ENCODE measurements at regions not wholly inside any gene's neighbourhood (a gene's known extent, or its start where the extent isn't known, plus 50 kb on each side); places are given as distances from the start of the nearest gene placed in this dataset.

DNA sequence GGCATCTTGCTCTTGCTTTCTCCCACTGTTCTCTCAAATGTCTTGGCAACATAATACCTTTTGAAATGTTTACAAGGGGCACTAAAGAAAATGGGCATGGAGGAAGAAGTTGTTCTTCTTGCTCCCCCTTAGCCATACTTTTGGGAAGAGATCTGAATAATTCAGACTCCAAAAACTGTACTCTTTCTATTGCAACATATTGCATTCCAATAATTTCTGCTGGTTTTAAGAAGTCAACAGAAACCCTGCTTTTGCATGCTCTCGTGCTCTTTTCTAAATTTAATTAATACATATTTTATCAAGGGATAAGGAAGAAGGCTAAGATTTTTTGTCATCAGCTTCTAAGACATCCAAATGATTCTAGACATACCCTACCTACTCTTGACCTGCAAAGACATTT, 409.9 kb upstream of the SOX5 start:
- TF ChIP-seq, protein P1, sequence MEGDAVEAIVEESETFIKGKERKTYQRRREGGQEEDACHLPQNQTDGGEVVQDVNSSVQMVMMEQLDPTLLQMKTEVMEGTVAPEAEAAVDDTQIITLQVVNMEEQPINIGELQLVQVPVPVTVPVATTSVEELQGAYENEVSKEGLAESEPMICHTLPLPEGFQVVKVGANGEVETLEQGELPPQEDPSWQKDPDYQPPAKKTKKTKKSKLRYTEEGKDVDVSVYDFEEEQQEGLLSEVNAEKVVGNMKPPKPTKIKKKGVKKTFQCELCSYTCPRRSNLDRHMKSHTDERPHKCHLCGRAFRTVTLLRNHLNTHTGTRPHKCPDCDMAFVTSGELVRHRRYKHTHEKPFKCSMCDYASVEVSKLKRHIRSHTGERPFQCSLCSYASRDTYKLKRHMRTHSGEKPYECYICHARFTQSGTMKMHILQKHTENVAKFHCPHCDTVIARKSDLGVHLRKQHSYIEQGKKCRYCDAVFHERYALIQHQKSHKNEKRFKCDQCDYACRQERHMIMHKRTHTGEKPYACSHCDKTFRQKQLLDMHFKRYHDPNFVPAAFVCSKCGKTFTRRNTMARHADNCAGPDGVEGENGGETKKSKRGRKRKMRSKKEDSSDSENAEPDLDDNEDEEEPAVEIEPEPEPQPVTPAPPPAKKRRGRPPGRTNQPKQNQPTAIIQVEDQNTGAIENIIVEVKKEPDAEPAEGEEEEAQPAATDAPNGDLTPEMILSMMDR (IDR thresholded peaks at IDR 0.05), result no peak
- no peak for TF ChIP-seq POLR2A (IDR thresholded peaks at IDR 0.05)
